Breast epithelium (tissue), 3 donors: ENCODE measurements at regions not wholly inside any gene's neighbourhood (a gene's known extent, or its start where the extent isn't known, plus 50 kb on each side); places are given as distances from the start of the nearest gene placed in this dataset.

Experiments used
- POLR2A ChIP-seq: fragments of 450-650 bp; IDR thresholded peaks from one replicate; pipeline ENCODE4 v1.6.1; 2016; ENCODE audit warnings: antibody characterized with exemption, mild to moderate bottlenecking, moderate library complexity
- TF ChIP-seq, protein P1 (sequence below), 3 donors: fragments of 450-650 bp; IDR thresholded peaks; one replicate each; pipeline ENCODE4 v1.5.1; 2016 to 2017; ENCODE audit warnings: antibody characterized with exemption in 3 of 3, mild to moderate bottlenecking in 3 of 3, moderate library complexity in 3 of 3

DNA sequence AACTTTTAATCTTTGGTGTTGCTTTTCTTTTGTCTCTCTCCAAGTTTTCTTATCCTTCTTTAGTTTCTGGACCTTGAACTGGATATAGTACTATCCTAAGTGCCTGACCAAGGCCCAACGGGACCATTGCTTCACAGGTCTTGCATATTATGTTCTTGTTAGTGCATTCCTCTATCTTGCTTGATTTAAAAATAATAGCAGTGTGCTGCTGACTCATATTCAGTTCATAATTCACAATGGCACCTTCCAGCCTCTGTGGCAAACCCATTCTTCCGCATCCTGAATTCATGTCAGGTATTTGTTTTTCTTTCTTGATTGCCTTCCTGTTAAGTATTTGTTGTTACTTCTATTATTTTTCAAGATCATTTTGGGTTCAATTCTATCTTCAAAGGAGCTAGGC lies 197.1 kb upstream of the GIMD1 start:
- TF ChIP-seq POLR2A = no peak
- TF ChIP-seq, protein P1, sequence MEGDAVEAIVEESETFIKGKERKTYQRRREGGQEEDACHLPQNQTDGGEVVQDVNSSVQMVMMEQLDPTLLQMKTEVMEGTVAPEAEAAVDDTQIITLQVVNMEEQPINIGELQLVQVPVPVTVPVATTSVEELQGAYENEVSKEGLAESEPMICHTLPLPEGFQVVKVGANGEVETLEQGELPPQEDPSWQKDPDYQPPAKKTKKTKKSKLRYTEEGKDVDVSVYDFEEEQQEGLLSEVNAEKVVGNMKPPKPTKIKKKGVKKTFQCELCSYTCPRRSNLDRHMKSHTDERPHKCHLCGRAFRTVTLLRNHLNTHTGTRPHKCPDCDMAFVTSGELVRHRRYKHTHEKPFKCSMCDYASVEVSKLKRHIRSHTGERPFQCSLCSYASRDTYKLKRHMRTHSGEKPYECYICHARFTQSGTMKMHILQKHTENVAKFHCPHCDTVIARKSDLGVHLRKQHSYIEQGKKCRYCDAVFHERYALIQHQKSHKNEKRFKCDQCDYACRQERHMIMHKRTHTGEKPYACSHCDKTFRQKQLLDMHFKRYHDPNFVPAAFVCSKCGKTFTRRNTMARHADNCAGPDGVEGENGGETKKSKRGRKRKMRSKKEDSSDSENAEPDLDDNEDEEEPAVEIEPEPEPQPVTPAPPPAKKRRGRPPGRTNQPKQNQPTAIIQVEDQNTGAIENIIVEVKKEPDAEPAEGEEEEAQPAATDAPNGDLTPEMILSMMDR (IDR thresholded peaks at IDR 0.05) = no peak
